H7 (cell line): ENCODE measurements at regions not wholly inside any gene's neighbourhood (a gene's known extent, or its start where the extent isn't known, plus 50 kb on each side); places are given as distances from the start of the nearest gene placed in this dataset.
"Not testable (repeated sequence)": the region's sequence is repeated elsewhere in the genome, so short reads cannot be mapped to it uniquely, and the experiment has no call there.

ENCODE experiments used
- DNase-seq: peaks from one replicate; pipeline ENCODE4 v3.0.0; 2012
- H3K27me3 ChIP-seq: 2 replicates; pipeline ENCODE4 v1.6.0; 2011; ENCODE audit warnings: mild to moderate bottlenecking, low read length; ENCODE audit not compliant: control insufficient read depth, insufficient read depth
- H3K36me3 ChIP-seq: replicated peaks from 2 replicates; pipeline ENCODE4 v1.5.1; 2011; ENCODE audit warnings: low read length; ENCODE audit not compliant: control insufficient read depth, insufficient read depth
- H3K4me3 ChIP-seq: 2 replicates; pipeline ENCODE4 v1.5.1; 2011; ENCODE audit warnings: low read depth, mild to moderate bottlenecking, control low read depth, low read length, moderate library complexity; ENCODE audit not compliant: insufficient read depth

DNA sequence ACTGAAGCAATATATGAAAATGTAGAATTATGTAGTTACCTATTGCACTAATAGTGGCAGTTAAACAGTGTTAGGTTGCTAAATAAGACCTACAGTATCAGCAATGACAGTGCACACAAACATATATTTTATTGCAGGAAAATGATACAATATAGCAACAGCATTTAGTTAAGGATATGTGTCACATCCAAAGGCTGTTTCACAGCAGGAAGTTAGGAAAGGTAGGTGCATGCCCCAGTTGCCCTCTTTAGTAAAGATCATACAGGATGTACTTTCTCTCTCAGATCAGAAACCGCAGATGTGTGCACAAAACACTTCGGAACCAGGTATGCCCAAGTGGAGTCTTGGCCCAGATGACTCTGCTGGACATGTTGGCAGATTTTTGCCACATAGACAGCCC is 444.1 kb downstream of the XIRP2 start:
- Histone ChIP-seq H3K36me3 (no peaks in the 10 kb centered on the region), H3K27me3 (no peaks in the 10 kb centered on the region), H3K4me3 (no peak overlapping the region)
- DNase-seq = no peak

DNA sequence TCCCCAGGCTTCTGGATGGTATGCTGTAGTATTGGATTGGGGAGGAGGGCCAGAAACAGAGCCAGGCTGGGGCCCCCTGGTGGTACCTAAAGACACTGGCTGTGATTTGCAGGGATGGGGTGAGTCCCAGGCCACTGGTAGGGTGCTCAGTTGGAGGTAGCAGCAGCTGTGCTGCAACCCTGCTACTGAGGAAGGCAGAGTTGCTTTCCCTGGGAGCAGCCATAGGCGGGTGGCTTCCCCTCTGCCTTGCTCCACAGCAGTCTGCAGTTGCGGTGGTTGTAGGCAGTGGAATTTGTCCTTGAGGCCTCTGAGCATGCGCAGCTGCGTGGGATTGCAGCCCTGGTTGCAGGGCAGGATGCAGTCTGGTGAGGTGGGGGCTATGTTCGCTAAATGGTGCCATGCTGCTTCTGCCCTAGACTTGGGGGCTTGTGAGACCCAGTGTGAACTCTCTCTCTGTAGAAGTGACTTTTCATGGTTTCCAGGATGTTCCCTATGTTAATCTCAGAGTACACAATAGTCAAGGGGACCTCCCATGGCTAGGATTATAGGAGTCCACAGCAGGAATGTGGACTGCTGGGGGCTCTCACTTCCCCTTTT is 443.5 kb downstream of the XIRP2 start:
- no peaks in the 10 kb centered on the region for H3K27me3 ChIP-seq
- no peaks in the 10 kb centered on the region for H3K36me3 ChIP-seq
- DNase-seq = peak; percentile 23
- peak overlapping the region; percentile 9; the same call in 1 of the 2 replicates for H3K4me3 ChIP-seq

DNA sequence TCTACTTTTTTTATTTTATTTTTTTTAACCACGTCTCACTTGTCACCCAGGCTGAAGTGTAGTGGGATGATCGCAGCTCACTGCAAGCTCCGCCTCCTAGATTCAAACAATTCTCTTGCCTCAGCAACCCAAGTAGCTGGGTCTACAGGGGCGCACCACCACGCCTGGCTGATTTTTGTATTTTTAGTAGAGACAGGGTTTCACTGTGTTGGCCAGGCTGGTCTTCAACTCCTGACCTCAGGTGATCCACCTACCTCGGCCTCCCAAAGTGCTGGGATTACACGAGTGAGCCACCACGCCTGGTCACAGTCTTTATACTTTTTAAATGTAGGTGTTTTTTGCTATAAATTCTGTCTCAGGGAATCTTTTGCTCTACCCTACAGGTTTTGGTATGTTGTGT is 440.5 kb downstream of the XIRP2 start:
- not testable (repeated sequence) for H3K36me3 ChIP-seq, H3K4me3 ChIP-seq, H3K27me3 ChIP-seq, DNase-seq

DNA sequence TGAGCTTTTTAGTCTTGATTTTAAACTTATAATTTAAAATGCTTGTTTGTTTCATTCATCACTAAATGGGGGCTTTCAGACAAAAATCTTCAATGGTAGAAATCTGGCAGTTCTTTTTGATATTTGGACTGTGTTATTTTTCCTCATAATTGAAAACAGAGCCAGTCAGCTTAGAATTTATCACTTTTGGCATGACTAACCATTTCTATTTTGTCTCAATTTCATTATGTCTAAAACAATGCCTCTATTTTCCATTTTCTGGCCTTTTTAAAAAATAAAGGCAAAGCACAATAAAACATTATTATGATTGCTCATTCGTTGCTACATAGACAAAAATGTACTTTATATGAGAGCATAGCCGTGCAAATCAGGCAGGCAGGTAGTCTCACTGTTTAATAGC is 434.5 kb downstream of the XIRP2 start:
- Histone ChIP-seq H3K36me3 (peaks cover 6% of the 10 kb centered on the region), H3K27me3 (no peaks in the 10 kb centered on the region), H3K4me3 (no peak overlapping the region)
- DNase-seq = no peak

DNA sequence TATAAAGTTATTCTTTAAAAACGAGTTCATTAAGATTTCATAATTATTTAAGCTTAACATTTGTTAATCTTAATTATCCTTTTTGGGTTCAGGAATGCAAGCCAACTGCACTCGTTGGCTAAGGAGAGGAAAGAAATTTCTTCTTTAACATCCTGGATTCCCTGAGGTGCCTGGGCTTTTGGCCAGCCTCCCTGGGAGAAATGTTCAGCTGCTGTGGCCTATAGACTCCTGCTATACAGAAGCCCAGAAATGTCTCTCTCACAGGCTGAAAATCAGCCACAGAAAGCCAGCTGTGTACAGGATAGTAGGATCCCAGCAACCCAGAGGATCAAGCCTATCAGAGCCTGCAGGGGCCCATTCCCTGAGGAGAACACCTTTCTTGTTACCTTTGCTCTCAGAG is 430.3 kb downstream of the XIRP2 start:
- Histone ChIP-seq H3K27me3 (no peaks in the 10 kb centered on the region), H3K4me3 (no peak overlapping the region), H3K36me3 (peaks cover 6% of the 10 kb centered on the region)
- no peak for DNase-seq

DNA sequence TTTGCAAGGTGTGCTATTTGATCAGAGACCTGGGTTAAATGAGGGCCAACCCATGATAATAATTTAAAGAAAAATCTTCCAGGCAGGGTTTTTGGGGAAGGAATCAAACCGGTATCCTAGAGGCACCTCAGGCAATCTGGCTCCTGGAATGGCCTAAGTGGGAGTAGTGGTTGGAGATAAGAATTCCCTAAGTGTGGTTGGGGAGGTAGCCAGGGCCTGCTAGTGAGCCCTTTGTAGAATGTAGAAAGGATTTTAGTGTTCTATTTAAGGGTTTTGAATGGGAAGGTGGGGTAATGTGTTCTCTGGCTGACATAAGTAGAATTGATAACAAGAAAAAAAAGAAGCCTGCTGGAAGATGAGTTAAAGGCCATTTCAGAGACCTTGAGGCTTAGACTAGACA is 422.2 kb downstream of the XIRP2 start:
- H3K27me3 ChIP-seq = no peaks in the 10 kb centered on the region
- H3K36me3 ChIP-seq = no peaks in the 10 kb centered on the region
- H3K4me3 ChIP-seq = no peak overlapping the region
- DNase-seq = no peak
